Stimulated activated CD8-positive, alpha-beta memory T cell treated with anti-CD3 and anti-CD28 coated beads, Interleukin-4, amount 100 ng/mL, for 4 hours (primary cell): ENCODE measurements at regions not wholly inside any gene's neighbourhood (a gene's known extent, or its start where the extent isn't known, plus 50 kb on each side); places are given as distances from the start of the nearest gene placed in this dataset.

Source experiments
- DNase-seq, 2 donors: peaks; one replicate each; pipeline ENCODE4 v3.0.0-alpha.2; 2020; ENCODE audit warnings: low read depth in 2 of 2, low spot score in 1 of 2

DNA sequence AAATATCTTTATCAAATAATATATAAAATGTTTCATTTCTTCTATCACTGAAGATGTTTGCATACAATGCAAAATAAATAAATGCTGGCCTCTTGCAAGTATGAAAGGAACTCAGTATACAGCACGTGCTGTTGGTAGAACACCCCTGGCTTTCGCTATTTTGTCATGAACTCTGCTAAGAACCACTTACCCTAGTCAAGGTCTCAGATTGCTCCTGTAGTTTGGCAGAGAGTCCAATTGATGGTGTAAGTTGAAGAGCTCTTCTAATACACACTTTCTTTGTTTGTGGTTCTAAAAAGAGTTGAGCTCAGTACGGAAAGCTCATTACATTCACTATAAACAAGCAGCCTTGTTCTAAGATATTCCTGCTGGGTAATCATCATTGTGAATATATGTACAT is 1258.9 kb downstream of the EFNB2 start:
- DNase-seq, result no peak

DNA sequence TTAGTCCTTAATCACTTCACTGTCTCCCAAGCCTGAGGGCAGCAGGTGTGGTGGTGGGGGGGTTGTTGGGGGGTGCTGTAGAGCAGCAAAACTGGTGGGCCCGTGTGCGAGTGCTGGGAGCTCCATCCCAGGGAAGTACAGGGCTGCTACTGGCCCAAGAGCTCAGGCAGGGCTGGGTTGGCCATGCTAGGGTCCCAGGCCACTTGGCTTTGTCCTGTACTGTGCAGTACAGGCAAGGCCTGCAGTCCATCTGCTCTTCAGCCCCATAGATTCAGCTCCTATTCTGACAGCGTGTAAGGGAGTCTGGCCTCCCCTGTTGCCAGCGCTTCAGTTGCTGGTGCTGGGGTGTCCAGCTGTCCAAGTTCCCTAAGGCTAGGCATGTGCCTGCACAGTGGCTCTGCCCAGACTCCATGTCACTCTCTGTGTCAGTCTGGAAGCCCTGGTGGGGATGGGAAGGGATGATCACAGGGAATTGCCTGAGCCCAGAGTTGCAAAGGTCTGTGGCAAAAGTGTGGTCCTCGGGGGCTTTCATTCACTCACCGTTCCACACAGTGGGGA is 1261.7 kb downstream of the EFNB2 start:
- DNase-seq, result no peak

DNA sequence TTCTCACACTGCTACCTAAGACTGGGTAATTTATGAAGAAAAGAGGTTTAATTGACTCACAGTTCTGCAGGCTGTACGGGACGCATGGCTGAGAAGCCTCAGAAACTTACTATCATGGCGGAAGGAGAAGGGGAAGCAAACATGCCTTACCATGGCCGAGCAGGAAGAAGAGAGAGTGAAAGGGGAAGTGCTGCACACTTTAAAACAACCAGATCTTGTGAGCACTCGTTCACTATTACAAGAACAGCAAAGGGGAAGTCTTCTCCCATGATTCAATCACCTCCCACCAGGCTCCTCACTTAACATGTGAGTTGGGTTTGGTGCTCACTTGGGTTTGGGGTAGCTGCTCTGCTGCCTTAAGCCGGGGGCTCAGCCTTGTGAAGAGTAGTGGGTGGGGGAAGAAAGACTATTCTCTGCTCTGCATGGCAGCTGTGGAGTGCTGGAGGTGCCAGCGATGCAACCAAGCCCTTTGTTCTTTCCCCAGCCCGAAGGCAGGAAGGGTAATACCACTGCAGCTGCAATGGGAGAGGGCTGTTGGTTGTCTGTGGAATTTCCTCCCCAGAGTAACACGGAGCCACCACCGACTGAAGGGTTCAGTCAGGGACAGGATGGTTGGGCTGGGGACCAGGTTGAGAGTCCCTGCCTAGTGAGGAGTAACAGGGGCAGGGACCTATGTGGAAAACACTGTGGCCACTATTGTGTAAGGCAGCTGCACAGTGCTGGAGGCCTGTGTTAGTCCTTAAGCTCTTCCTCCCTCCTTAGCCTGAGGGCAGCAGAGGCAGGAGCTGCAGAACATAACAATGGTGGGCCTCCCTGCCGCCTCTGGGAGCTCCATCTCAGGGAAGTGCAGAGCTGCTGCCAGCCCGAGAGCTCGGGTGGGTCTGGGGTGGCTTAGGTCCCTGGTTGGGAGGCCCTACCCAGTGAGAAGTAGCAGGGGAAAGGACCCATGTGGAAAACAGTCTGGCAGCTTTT is 1262.5 kb downstream of the EFNB2 start:
- DNase-seq, result no peak

DNA sequence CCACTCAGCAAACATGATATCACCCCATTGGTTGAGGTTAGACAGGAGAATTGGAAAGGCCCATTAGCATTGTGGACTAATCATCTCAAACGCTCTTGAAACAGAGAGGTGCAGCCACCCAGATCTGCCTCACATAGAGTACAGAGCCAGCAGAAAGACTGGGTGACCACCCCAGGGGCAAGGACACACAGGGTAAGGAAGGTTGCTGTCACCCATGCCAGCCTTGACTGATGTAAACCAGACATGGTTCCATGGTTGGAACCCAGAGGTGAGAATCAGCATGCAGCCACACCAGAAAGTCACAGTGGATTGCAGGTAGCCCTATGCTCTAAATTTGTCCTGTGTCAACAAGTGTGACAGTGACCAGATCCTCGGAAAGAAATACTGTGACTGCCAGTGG is 1268.8 kb downstream of the EFNB2 start:
- DNase-seq, result no peak

DNA sequence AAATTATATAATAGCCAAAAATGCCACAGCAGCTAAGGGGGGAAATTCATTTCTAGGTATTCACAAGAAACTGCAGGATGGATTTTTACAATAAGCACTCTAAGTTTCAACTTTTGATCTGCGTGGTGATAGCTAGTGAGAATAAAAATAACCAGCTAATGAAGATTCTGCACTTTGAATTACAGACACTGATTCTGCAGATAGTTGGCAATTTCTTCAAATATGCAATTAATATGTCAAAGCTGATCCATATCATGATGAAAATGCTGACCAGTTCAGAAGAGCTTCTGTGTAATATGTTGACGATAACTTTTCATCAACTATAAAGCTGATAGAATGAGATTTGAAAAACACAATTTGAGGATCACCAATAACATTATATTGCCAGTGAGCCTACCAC is 1272.9 kb downstream of the EFNB2 start:
- no peak for DNase-seq

DNA sequence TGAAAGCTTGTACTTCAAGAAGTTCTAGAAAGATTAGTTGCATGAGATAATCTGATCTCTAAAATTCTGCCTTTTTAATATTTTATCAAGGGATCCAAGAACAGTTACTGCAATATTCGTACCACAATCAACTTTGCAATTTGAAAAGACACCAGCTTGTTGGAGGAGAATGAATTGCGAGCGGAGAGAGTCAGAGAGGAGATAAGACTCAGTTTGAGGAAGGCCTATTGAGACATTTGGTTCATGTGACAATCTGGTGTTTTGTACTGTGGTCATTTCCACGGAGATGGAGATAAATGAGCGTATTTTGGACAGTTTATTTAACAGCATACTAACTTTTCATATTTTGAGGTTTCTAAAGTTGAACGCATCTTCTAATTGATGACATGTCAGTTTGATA is 1276.0 kb downstream of the EFNB2 start:
- no peak for DNase-seq

DNA sequence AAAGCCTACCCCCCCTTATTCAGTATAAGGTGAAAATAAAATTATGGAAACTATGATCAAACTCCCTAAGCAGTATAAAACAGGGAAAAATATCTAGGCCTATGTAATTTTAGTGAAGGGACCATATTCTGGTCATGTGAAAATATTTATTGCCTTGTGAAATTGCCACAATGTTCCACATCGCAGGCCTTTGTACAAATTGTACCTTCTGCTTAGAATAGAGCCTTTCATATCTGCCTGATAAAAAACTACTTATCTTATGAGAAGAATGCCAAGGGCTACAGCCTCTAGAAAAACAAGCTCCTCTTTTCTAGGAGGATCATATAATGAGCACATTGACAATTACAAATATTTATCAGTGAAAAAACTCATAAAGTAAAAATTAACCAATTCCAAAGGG is 1280.0 kb downstream of the EFNB2 start:
- no peak for DNase-seq

DNA sequence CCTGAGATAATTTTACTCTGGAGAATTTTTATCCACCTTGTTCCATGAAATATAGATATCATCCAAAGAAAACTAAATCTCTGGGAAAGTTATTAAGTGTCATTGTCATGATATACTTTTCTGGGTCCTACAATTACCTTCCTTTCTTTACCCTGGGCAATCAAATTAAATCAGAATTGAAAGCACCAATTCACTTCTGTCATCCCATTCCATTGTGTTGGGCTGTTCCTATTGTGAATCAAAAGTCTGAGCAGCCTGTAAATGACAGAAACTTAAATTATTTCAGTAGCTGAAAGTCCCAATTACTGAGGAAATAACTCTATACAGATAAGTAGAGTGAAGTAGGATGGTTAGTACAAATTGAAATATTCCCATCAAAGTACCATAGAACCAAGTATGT is 1284.2 kb downstream of the EFNB2 start:
- no peak for DNase-seq

DNA sequence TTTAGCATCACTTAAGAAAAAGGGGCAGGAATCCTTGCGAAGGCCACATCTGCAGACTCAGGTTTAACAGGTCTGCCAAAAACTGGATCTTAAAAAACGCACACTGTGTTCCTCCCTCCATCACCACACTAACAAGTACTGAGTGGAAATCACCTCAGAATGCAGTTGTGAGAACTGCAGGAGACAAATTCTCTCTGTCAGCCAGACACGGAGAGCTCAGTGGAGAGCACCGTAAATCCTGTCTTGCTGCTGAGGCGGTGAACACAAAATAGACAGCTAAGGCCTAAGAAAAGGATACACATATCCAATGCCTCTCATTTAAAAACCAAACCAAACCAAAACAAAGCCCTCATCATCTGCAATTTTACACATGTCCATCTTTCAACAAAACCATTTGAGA is 1287.6 kb downstream of the EFNB2 start:
- no peak for DNase-seq

DNA sequence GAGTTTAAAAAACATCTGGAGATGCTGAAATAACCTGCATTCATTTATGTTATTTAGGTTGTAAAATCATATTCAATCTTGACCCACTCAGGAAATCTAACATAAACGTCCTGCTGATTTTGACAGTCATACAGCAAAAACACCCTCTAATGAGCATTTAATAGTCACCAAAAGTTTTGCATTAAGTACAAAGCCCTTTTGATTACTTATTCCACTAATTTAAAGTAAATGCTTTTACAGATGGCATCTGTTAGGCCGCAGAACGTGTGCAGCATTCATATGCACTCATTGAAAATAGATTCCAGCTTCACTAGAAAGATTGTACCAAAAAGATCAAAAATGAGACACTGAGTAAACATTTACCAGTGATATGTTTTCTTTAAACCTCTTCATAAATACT is 1295.1 kb downstream of the EFNB2 start:
- DNase-seq, result no peak

DNA sequence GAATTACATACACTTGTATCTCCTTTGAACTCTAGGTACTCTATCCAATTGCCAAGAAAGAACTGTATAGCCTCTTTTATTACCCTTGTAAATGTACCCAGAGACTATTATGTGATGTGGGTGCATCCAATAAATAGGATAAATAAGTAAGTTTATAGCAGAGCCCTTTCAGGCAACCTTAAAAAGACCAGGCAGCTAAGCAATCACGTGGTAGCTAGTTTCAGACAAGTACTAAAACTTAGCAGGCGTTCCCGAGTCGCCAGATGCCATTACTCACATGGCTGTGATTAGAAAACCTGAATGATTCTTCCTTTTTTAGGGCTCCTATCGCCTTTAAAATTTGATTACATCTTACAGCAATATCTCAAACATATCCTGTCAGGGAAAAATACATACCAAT is 1303.0 kb downstream of the EFNB2 start:
- DNase-seq, result no peak

DNA sequence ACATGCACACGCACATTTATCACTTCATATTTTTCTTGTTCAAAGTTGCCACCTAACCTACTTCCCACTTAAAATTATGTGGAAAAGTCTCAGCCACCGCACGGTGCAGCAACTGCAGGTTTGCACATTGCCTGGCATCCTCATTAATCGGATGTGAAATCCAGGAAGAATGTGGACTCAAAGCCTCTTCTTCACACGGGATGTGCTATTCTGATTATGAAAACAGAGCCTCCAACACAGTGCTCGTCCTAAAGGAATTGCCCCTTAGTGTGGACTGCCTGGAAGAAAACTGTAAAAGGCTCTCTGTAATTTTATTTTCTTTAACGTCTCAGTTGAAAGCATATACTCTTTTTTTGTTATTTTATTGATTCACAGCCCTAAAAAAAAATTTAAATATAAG is 1303.5 kb downstream of the EFNB2 start:
- no peak for DNase-seq

DNA sequence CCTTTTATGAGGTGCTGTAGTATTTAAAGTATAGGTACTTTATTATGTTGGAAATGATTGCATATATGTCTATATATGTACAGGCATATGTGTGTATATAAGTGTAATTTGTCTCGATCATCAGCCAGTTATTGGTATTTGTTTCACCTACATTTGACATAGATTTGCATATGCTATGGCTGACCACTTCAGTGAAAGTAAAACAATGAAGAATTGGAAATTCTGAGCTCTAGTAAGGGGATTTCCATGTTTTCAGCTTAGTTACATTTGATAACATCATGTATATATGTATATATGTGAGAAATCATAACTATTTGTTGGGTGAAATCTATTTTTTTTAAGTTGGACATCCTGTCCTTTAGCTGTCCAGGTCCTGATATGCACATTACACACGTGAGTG is 1303.9 kb downstream of the EFNB2 start:
- no peak for DNase-seq

DNA sequence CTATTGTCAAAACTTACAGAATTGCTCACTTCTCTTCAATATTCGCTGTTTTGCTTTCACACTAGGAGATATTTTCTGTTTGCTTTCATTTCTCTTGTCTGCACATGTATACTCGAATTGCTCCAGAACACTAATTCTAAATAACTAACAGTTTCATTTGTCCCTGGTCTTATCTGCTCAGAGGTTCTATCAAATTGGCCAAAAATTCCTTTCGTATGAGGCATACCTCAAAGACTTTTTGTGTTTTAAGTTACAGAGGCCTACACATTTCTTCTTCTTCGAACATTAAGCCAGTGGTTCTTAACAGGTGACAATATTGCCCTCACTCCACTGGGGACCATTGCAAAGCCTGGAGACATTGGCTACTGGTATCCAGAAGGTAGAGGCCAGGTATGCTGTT is 1314.6 kb downstream of the EFNB2 start:
- no peak for DNase-seq

DNA sequence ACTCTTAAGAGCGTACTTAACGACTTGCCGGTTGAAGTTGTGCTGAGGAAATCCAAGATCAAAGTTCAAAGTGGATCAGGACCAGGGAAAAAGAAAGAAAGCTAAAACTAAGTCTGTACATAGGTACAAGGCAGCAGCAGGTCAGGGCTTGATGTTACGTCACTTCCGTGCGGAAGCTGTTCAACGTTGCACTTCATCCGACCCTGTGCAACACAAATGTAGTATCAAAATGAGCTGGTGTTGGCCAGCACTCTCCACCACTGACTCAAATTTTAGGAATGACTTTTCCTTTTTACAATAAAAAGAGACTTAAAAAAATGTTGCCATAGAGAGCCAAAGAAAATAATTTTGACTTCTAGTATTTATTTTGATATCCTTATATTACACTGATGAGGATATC is 1315.4 kb downstream of the EFNB2 start:
- no peak for DNase-seq

DNA sequence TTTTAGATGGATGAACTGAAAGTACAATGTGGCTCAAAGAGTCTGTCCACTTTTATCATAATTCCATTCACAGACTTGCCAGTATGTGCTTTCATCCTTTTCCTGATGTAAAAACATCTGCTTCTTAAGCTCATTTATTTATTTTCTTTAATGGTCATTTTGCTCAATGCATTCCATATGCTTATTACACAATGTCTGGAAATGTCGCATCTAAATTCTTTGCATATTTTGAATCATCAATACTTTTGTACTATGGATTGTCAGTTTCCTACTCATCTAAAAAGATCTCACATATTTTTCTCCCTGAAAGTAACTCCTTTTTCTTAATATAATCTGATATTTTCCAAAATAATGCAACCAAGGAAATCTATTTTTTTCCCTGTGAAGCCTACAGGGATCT is 1315.8 kb downstream of the EFNB2 start:
- DNase-seq, result no peak

DNA sequence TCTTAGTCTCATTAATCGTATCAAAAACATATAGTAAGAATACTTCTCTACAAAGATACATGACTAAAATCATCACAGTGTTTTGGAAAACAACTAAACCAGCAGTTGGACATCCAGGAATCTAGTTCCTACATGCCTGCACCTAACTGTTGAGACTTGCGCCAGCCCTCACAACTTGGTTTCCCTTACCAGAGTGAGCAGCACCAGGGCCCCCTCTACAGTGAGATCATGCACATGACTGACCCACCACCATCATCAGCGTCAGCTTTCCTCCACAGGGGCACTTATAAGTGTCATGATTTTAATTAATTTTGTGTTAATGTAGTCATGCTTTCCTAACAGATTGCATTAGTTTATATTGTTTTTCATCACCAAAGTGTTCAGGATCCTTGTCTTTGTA is 1322.0 kb downstream of the EFNB2 start:
- no peak for DNase-seq

DNA sequence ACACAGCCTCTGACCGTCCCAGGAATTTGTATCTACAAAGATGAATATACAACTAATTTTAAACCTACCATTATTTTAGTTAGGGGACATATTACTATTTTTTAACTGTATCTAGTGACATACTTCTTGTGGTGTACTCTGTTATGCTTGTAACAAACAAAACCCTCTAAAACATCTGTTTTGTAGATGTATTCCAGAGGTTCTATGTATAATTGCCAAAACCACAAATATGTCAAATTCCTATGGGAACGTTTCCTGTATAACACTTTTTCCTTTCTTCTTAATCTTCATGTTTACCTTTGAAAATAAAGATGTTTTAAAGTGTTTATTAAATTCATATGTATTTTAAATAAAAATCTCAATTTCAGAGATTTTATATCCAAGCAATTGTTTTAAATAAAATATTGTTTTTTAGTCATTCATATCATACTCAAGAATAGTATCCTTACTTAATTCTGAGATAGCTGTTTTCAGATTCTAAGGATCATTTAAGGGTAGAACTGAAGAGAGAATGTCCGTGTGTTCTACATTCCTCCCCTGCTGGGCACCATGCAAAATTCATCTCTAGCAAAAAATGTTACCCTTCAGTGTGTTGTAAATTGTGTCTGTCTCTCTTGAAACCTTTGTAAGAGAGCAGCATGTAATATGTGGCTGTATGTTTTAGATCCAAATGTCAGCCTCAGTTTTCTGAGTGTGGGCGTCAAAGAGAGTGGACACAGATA is 1327.7 kb downstream of the EFNB2 start:
- DNase-seq, result no peak

DNA sequence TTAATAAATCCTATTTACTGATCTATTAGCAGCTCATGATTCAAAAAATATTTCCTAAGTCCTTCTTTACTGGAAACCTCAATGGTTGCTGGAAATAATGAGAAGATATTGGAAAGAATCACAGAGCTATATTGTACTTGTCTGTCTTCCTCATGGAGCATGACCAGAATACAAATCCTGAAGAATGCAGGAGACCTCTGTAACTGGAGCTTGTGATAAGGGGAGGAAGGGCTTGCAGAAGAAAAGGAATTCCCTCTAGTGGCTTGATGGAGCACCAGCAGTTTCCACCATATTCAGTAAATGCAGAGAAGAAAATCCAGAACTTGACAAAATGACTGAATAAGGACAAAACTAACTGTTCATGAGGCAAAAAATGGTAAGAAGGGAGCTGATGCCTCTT is 1333.1 kb downstream of the EFNB2 start:
- DNase-seq, result no peak

DNA sequence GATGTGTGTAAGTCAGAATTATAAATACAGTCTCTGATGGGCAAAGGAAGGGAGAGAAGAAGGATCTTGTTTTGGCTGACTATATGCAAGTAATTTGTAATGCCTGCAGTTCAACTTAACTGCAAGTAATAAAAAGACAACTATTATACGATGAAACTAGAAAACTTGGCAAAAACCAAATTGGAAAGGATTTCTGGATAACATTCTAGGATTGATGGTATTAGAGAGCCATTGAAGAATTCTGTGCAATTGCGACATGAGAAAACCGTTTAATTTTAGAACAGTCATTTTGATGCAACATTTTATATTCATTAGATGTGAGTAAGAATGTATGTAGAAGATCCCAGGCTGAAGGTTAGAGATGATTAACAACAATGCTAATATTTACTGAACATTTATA is 1334.1 kb downstream of the EFNB2 start:
- no peak for DNase-seq

DNA sequence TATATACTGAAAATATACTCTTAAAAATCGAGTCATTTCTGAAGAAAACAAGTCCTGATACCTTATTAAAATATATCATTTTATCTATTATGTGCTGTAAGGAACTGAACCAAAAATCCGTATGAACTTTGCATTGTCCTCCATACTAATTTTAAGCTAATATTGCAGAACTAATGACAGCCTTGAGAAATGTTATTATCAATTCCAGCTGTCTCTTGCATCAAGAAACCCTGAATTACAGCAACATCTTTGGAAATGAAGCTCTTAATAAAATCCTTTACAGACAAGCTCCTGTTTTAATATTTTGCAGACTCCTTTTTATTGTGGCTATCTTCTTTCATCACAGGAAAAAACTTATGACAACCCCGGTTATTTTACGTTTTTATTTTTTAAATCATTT is 1335.3 kb downstream of the EFNB2 start:
- no peak for DNase-seq

DNA sequence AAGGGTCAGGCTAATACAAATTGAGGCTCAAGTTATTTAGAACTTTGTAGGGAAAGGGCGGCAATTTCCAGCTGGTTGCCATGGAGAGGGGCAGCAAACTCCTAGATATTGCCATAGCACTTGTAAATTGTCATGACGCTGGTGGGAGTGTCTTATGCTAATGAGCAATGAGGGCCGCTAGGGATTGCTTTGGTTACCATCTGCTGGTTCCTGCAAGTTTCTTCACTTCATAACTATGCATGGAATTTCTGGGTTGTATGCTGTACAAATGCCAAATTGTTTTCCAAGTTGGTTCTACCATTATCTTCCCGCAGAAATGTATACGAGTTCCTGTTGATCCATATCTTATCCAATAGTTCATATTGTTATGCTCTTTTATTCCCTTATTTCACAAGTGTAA is 1339.4 kb downstream of the EFNB2 start:
- no peak for DNase-seq
